RWPE1 (cell line): ENCODE measurements at regions not wholly inside any gene's neighbourhood (a gene's known extent, or its start where the extent isn't known, plus 50 kb on each side); places are given as distances from the start of the nearest gene placed in this dataset.

Experiments
- CTCF ChIA-PET: fragments of 350-600 bp; sonication (Branson Sonifier 250); formaldehyde crosslinking; extraction: SDS; loops from one replicate; lab custom pipeline; 2021; lab: Yijun Ruan, JAX
- POLR2A ChIA-PET: fragments of 400-600 bp; formaldehyde crosslinking; extraction: SDS; loops from one replicate; lab custom pipeline; 2020; ENCODE audit warnings: antibody characterized with exemption; ENCODE audit not compliant: low non-redundant PET; lab: Yijun Ruan, JAX
- DNase-seq: peaks from one replicate; pipeline ENCODE4 v3.0.0; 2012; ENCODE audit warnings: low spot score
- H3K27ac ChIP-seq: fragments of 450-650 bp; 2 replicates; pipeline ENCODE4 v1.5.1; 2017
- CTCF ChIP-seq: fragments of 450-650 bp; conservative IDR thresholded peaks from 2 replicates; pipeline ENCODE4 v1.5.1; 2017; ENCODE audit warnings: low read depth, mild to moderate bottlenecking

- ChIA-PET POLR2A (no interaction called here), CTCF (interaction anchor here (0.6 kb wide), 1 partner anchor 26 kb away, joined by 3 read pairs; no protein-coding TSS in a partner anchor)
- H3K27ac ChIP-seq: no peak overlapping the region
- TF ChIP-seq CTCF: no peak
- no peak for DNase-seq
These were observed 66.5 kb downstream of the GLI2 start for GRCh38 chr2:120802158-120802557.

DNA sequence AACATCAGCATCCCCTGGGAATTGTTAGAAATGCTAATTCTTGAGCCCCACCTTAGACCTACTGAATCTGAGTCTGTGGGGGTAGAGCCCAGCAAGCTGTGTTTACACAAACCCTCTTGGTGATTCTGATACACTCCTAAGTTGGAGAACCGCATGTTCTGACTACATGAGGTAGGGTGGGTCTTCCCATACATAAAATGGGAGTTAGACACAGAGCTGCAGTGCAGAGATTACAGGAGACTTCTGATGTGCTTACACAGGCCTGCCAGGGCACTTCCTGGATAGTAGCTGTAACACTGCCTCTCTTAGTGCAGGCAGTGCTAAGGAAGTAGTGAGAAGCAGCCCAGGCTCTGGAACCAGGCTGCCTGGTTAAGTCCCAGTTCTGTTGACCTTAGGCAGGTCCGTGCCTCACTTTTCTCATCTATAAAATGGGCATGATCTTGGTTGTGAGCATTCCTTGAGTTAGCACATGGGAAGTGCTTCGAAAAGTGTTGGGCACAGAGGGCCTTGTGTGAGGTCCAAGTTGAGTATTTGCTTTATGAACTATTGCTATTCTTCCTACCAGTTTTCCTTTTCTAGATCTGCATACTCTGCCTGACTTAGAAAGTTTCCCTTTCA lies 67.3 kb downstream of the GLI2 start:
- no peak for TF ChIP-seq CTCF
- CTCF ChIA-PET: interaction anchor here (0.6 kb wide), 1 partner anchor 27 kb away, joined by 3 read pairs; no protein-coding TSS in a partner anchor
- no peak overlapping the region for H3K27ac ChIP-seq
- POLR2A ChIA-PET: no interaction called here
- no peak for DNase-seq

GRCh38 chr2:120803764-120804335 lies 68.2 kb downstream of the GLI2 start:
- ChIA-PET CTCF (no interaction called here), POLR2A (no interaction called here)
- DNase-seq: peak; percentile 35
- H3K27ac ChIP-seq: peak overlapping the region; percentile 17; the same call in 1 of the 2 replicates
- TF ChIP-seq CTCF: no peak

DNA sequence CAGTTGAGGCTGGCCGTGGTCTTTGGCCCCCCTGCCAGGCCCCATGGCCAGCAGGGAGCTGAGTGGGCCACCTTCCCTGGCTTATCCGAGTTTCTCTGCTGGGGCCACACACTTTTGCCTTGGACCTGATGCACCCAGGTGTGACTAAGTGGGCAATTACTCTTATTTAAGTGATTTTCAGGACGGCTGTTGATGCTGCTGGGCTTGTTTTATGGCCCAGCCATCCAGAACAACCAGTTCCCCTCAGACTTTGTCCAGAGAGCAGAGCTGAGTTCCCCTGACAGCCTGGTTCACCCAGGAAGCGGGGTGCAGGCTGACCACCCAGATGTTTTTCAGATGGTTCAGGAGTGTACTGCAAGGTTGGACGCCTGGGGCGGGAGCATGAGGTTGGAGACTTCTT lies 68.8 kb downstream of the GLI2 start:
- CTCF ChIA-PET: no interaction called here
- H3K27ac ChIP-seq: no peak overlapping the region
- TF ChIP-seq CTCF: no peak
- POLR2A ChIA-PET: no interaction called here
- no peak for DNase-seq

DNA sequence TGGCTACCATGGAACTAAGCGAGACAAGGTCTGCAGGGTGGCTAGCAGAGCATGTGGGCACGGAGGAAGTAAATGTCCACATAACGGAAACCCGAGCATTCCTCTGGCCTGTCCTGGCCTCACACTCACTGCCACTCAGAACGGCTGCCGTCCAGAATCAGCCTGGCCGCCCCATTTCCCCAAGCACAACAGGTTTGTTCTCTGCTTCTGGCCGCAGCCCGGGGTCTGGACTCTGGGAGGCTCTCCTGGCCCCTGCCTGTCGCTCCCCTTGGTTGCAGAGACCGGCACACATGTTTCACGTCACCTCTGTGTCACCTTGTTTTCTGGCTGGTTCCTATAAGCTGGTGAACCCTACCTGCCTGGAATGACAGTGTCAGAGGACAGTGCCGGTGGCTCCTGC lies 69.3 kb downstream of the GLI2 start:
- no peak for TF ChIP-seq CTCF
- CTCF ChIA-PET: no interaction called here
- POLR2A ChIA-PET: no interaction called here
- no peak for DNase-seq
- H3K27ac ChIP-seq: no peak overlapping the region

- no peak for TF ChIP-seq CTCF
- POLR2A ChIA-PET: no interaction called here
- no peak for DNase-seq
- H3K27ac ChIP-seq: no peak overlapping the region
- CTCF ChIA-PET: interaction anchor here (0.6 kb wide), 1 partner anchor 10 kb away, joined by 3 read pairs; no protein-coding TSS in a partner anchor
These were observed 69.9 kb downstream of the GLI2 start for GRCh38 chr2:120805602-120806001.
